SU-DHL-6 (cell line): ENCODE measurements at regions not wholly inside any gene's neighbourhood (a gene's known extent, or its start where the extent isn't known, plus 50 kb on each side); places are given as distances from the start of the nearest gene placed in this dataset.

Source experiments
- H2AFZ ChIP-seq: fragments of 200-600 bp; sonication (generic); 2 replicates; pipeline ENCODE4 v1.6.1; 2014; ENCODE audit warnings: low read depth, mild to moderate bottlenecking, moderate library complexity, mixed read lengths, antibody characterized with exemption, low read length; ENCODE audit not compliant: severe bottlenecking
- H3F3A ChIP-seq: fragments of 200-600 bp; shearing (Covaris generic); 2 replicates; pipeline ENCODE4 v1.6.0; 2016; ENCODE audit warnings: antibody characterized with exemption, mild to moderate bottlenecking; ENCODE audit not compliant: insufficient read depth
- H3K27ac ChIP-seq: fragments of 200-600 bp; sonication (generic); 2 replicates; pipeline ENCODE4 v1.5.1; 2016; ENCODE audit warnings: low read depth, mild to moderate bottlenecking, low read length, moderate library complexity, mixed read lengths
- H3K27me3 ChIP-seq: fragments of 200-600 bp; sonication (generic), shearing (Covaris generic); 2 replicates; pipeline ENCODE4 v1.6.0; 2014; ENCODE audit warnings: mild to moderate bottlenecking, low read length
- H3K36me3 ChIP-seq: fragments of 200-600 bp; sonication (generic); 2 replicates; pipeline ENCODE4 v1.6.1; 2014; ENCODE audit warnings: mild to moderate bottlenecking, low read length, mixed read lengths
- H3K4me2 ChIP-seq: fragments of 300-600, 200-600 bp; shearing (Covaris generic), sonication (generic); 2 replicates; pipeline ENCODE4 v1.6.0; 2014; ENCODE audit warnings: low read length, low read depth, mild to moderate bottlenecking; ENCODE audit not compliant: poor library complexity, severe bottlenecking
- H3K4me3 ChIP-seq: fragments of 200-600 bp; sonication (generic); 2 replicates; pipeline ENCODE4 v1.5.1; 2014; ENCODE audit warnings: antibody characterized with exemption, low read length, mild to moderate bottlenecking, mixed read lengths; ENCODE audit not compliant: insufficient read depth, poor library complexity, severe bottlenecking
- H3K79me2 ChIP-seq: fragments of 200-600 bp; sonication (generic); 2 replicates; pipeline ENCODE4 v1.6.1; 2014; ENCODE audit warnings: mild to moderate bottlenecking, low read length, moderate library complexity; ENCODE audit not compliant: insufficient read depth
- H3K9ac ChIP-seq: fragments of 200-600 bp; sonication (generic); 2 replicates; pipeline ENCODE4 v1.7.0; 2014; ENCODE audit warnings: mild to moderate bottlenecking, low read length
- H3K9me2 ChIP-seq: fragments of 200-600 bp; sonication (generic); replicated peaks from 2 replicates; pipeline ENCODE4 v1.6.1; 2014; ENCODE audit warnings: low read length; ENCODE audit not compliant: insufficient read depth
- H3K9me3 ChIP-seq: fragments of 200-600 bp; sonication (generic); 2 replicates; pipeline ENCODE4 v1.6.1; 2014; ENCODE audit warnings: low read length, mixed read lengths; ENCODE audit not compliant: insufficient read depth
- H4K20me1 ChIP-seq: fragments of 200-600 bp; sonication (generic); 2 replicates; pipeline ENCODE4 v1.6.1; 2014; ENCODE audit warnings: low read depth, mild to moderate bottlenecking, antibody characterized with exemption, low read length, moderate library complexity, mixed read lengths
- CTCF ChIP-seq: fragments of 200-600 bp; sonication (generic); IDR thresholded peaks from one replicate; pipeline ENCODE4 v1.5.1; 2017; ENCODE audit warnings: antibody characterized with exemption, mild to moderate bottlenecking, low read length, moderate library complexity; ENCODE audit not compliant: insufficient read depth, poor library complexity, severe bottlenecking
- EZH2phosphoT487 ChIP-seq: fragments of 200-600 bp; sonication (generic), shearing (Covaris generic); conservative IDR thresholded peaks from 2 replicates; pipeline ENCODE4 v1.6.1; 2018; ENCODE audit warnings: mild to moderate bottlenecking, antibody characterized with exemption, low read length, moderate library complexity, mixed read lengths

DNA sequence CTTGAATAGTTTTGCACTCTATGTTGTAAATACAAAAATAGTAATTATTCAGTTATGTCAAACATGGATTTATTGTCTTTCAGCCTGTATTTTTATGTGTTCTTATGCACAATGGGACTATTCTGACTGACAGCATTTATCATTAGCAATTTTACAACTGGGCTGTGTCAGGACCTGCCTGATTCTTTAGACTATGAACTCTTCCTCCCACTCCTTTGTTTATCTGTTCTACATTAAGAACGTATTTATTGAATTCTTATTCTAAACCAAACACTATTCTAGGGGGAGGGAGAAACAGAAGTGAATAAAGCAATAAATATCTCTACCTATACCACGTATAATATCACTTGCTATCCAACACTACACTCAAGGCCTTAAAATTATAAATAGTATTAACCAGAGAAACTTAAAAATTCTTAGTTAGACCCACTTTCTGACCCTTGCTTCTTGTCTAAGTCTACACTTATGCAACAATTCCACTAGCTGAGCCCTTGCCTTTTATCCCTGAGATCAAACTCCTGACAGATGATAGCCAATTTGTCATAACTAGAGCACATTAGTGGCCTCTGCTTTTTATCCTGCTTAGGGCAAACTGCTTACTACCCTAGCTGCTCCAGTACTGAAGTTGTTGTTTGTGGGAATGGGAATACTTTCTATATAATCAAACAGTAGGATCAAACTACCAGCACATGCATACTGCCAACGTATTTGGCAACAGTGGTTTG is 494.3 kb downstream of the BRINP3 start:
- H3K27me3 ChIP-seq = no peaks in the 10 kb centered on the region
- no peak overlapping the region for H3K9ac ChIP-seq
- H3K79me2 ChIP-seq = no peaks in the 10 kb centered on the region
- no peak overlapping the region for H3K27ac ChIP-seq
- H3K4me3 ChIP-seq = no peak overlapping the region
- H3K9me2 ChIP-seq = no peaks in the 10 kb centered on the region
- no peaks in the 10 kb centered on the region for H3K9me3 ChIP-seq
- no peaks in the 10 kb centered on the region for H4K20me1 ChIP-seq
- TF ChIP-seq EZH2phosphoT487 (no peak), CTCF (no peak)
- no peaks in the 10 kb centered on the region for H3F3A ChIP-seq
- H3K4me2 ChIP-seq = no peak overlapping the region
- H3K36me3 ChIP-seq = no peaks in the 10 kb centered on the region
- H2AFZ ChIP-seq = no peak overlapping the region

GRCh38 chr1:189986516-189986915 is 491.1 kb downstream of the BRINP3 start:
- Histone ChIP-seq H3K4me3 (no peak overlapping the region), H4K20me1 (no peaks in the 10 kb centered on the region), H3K36me3 (no peaks in the 10 kb centered on the region), H2AFZ (no peak overlapping the region), H3K27ac (no peak overlapping the region), H3K27me3 (no peaks in the 10 kb centered on the region), H3K79me2 (no peaks in the 10 kb centered on the region), H3K9me2 (no peaks in the 10 kb centered on the region), H3F3A (no peaks in the 10 kb centered on the region), H3K9ac (no peak overlapping the region), H3K4me2 (no peak overlapping the region), H3K9me3 (no peaks in the 10 kb centered on the region)
- TF ChIP-seq CTCF (no peak), EZH2phosphoT487 (no peak)

DNA sequence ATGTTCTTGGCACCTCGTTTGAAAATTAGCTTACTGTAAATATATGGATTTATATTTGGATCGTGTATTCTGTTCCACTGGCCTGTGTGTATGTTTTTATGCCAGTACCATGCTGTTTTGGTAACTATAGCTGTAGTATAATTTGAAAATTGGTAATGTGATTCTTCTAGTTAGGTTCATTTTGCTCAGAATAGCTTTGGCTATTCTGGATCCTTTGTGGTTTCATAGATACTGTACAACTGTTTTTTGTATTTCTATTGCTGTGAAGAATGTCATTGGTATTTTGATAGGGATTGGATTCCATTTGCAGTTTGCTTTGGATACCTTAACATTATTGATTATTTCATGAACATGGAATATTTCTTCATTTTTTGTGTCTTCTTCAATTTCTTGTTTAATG is 490.2 kb downstream of the BRINP3 start:
- no peaks in the 10 kb centered on the region for H3F3A ChIP-seq
- peak overlapping the region; percentile 54 for H2AFZ ChIP-seq
- H3K9me3 ChIP-seq = peaks cover 2% of the 10 kb centered on the region; the same call in 1 of the 2 replicates
- no peak for TF ChIP-seq CTCF
- no peak for TF ChIP-seq EZH2phosphoT487
- H3K79me2 ChIP-seq = no peaks in the 10 kb centered on the region
- no peaks in the 10 kb centered on the region for H3K36me3 ChIP-seq
- no peak overlapping the region for H3K9ac ChIP-seq
- no peak overlapping the region for H3K27ac ChIP-seq
- no peak overlapping the region for H3K4me3 ChIP-seq
- no peaks in the 10 kb centered on the region for H4K20me1 ChIP-seq
- no peaks in the 10 kb centered on the region for H3K27me3 ChIP-seq
- H3K9me2 ChIP-seq = no peaks in the 10 kb centered on the region
- no peak overlapping the region for H3K4me2 ChIP-seq
